Skeletal muscle tissue (tissue), 3 donors: ENCODE measurements at regions not wholly inside any gene's neighbourhood (a gene's known extent, or its start where the extent isn't known, plus 50 kb on each side); places are given as distances from the start of the nearest gene placed in this dataset.

Experiments used
- H3K27ac ChIP-seq: one replicate; pipeline ENCODE4 v1.7.0; 2013; ENCODE audit warnings: mild to moderate bottlenecking, low read depth, low read length, inconsistent platforms
- H3K27me3 ChIP-seq, 3 donors: one replicate each; pipeline ENCODE4 v1.7.0; 2013; ENCODE audit warnings: low read length in 3 of 3; ENCODE audit not compliant: control insufficient read depth in 3 of 3, insufficient read depth in 3 of 3
- H3K36me3 ChIP-seq, 3 donors: one replicate each; pipeline ENCODE4 v1.7.0; 2013; ENCODE audit warnings: low read length in 3 of 3; ENCODE audit not compliant: control insufficient read depth in 3 of 3, insufficient read depth in 3 of 3
- H3K4me1 ChIP-seq, 3 donors: one replicate each; pipeline ENCODE4 v1.7.0; 2013; ENCODE audit warnings: low read length in 3 of 3, mild to moderate bottlenecking in 3 of 3; ENCODE audit not compliant: control insufficient read depth in 3 of 3, insufficient read depth in 3 of 3
- H3K4me3 ChIP-seq, 3 donors: one replicate each; pipeline ENCODE4 v1.7.0; 2013; ENCODE audit warnings: low read length in 3 of 3
- H3K9ac ChIP-seq, 3 donors: one replicate each; pipeline ENCODE4 v1.7.0; 2013; ENCODE audit warnings: low read length in 3 of 3, mild to moderate bottlenecking in 3 of 3, moderate library complexity in 2 of 3, low read depth in 1 of 3
- H3K9me3 ChIP-seq, 3 donors: one replicate each; pipeline ENCODE4 v1.7.0; 2013; ENCODE audit warnings: low read length in 3 of 3; ENCODE audit not compliant: control insufficient read depth in 3 of 3
- donor health status: Osteomylitis.

- H3K9me3 ChIP-seq, result no peaks in the 10 kb centered on the region
- no peaks in the 10 kb centered on the region for H3K27me3 ChIP-seq
- no peak overlapping the region for H3K27ac ChIP-seq
- H3K36me3 ChIP-seq, result no peaks in the 10 kb centered on the region
- H3K9ac ChIP-seq, result no peak overlapping the region
- H3K4me1 ChIP-seq, result no peaks in the 10 kb centered on the region
- no peak overlapping the region for H3K4me3 ChIP-seq
Measured at GRCh38 chr4:101730291-101731117, 60.0 kb upstream of the BANK1 start.

- Histone ChIP-seq H3K9me3 (no peaks in the 10 kb centered on the region), H3K9ac (no peak overlapping the region), H3K27ac (no peak overlapping the region)
Measured at GRCh38 chr4:101727238-101727637, 63.3 kb upstream of the BANK1 start.

GRCh38 chr4:101724093-101724492 is 66.4 kb upstream of the BANK1 start:
- H3K36me3 ChIP-seq, result no peaks in the 10 kb centered on the region
- no peak overlapping the region for H3K4me3 ChIP-seq
- H3K4me1 ChIP-seq, result no peaks in the 10 kb centered on the region
- H3K27me3 ChIP-seq, result no peaks in the 10 kb centered on the region
- H3K27ac ChIP-seq, result no peak overlapping the region
- H3K9ac ChIP-seq, result no peak overlapping the region
- no peaks in the 10 kb centered on the region for H3K9me3 ChIP-seq

More at GRCh38 chr4:101727238-101727637, 63.3 kb upstream of the BANK1 start:
- Histone ChIP-seq H3K27me3 (no peaks in the 10 kb centered on the region), H3K4me1 (no peaks in the 10 kb centered on the region), H3K36me3 (no peaks in the 10 kb centered on the region), H3K4me3 (no peak overlapping the region)

- Histone ChIP-seq H3K27me3 (no peaks in the 10 kb centered on the region), H3K9ac (no peak overlapping the region), H3K4me3 (no peak overlapping the region), H3K4me1 (no peaks in the 10 kb centered on the region), H3K27ac (no peak overlapping the region), H3K36me3 (no peaks in the 10 kb centered on the region), H3K9me3 (peaks cover 2 to 5% (median 3%) of the 10 kb centered on the region in 3 donors)
Measured at GRCh38 chr4:101718810-101719209, 71.7 kb upstream of the BANK1 start.

GRCh38 chr4:101711590-101712260 is 78.8 kb upstream of the BANK1 start:
- Histone ChIP-seq H3K4me1 (no peaks in the 10 kb centered on the region), H3K4me3 (no peak overlapping the region), H3K9ac (no peak overlapping the region), H3K27ac (no peak overlapping the region), H3K9me3 (peaks cover 2 to 3% (median 3%) of the 10 kb centered on the region in 3 donors), H3K36me3 (no peaks in the 10 kb centered on the region), H3K27me3 (no peaks in the 10 kb centered on the region)

GRCh38 chr4:101710806-101711205 is 79.7 kb upstream of the BANK1 start:
- H3K27ac ChIP-seq, result no peak overlapping the region
- H3K9me3 ChIP-seq, result peaks cover 3 to 5% (median 3%) of the 10 kb centered on the region in 3 donors
- H3K27me3 ChIP-seq, result no peaks in the 10 kb centered on the region
- no peak overlapping the region for H3K4me3 ChIP-seq
- no peaks in the 10 kb centered on the region for H3K4me1 ChIP-seq
- H3K9ac ChIP-seq, result no peak overlapping the region
- H3K36me3 ChIP-seq, result no peaks in the 10 kb centered on the region

- Histone ChIP-seq H3K27ac (no peak overlapping the region), H3K9ac (no peak overlapping the region), H3K4me1 (no peaks in the 10 kb centered on the region), H3K27me3 (no peaks in the 10 kb centered on the region), H3K9me3 (peaks cover 0 to 4% (median 0%) of the 10 kb centered on the region in 3 donors), H3K4me3 (no peak overlapping the region), H3K36me3 (no peaks in the 10 kb centered on the region)
Measured at GRCh38 chr4:101708293-101709039, 82.1 kb upstream of the BANK1 start.

GRCh38 chr4:101707596-101707995 is 82.9 kb upstream of the BANK1 start:
- no peaks in the 10 kb centered on the region for H3K27me3 ChIP-seq
- H3K4me1 ChIP-seq, result no peaks in the 10 kb centered on the region
- no peak overlapping the region for H3K9ac ChIP-seq
- H3K9me3 ChIP-seq, result peaks cover 0 to 4% (median 0%) of the 10 kb centered on the region in 3 donors
- no peak overlapping the region for H3K27ac ChIP-seq
- H3K36me3 ChIP-seq, result no peaks in the 10 kb centered on the region
- H3K4me3 ChIP-seq, result no peak overlapping the region

GRCh38 chr4:101706535-101707057 is 83.9 kb upstream of the BANK1 start:
- Histone ChIP-seq H3K4me3 (no peak overlapping the region), H3K27me3 (no peaks in the 10 kb centered on the region), H3K27ac (no peak overlapping the region)

More at GRCh38 chr4:101706535-101707057, 83.9 kb upstream of the BANK1 start:
- Histone ChIP-seq H3K36me3 (no peaks in the 10 kb centered on the region), H3K9ac (no peak overlapping the region), H3K4me1 (no peaks in the 10 kb centered on the region), H3K9me3 (peaks cover 0 to 4% (median 0%) of the 10 kb centered on the region in 3 donors)
